H1 (cell line): ENCODE measurements at regions not wholly inside any gene's neighbourhood (a gene's known extent, or its start where the extent isn't known, plus 50 kb on each side); places are given as distances from the start of the nearest gene placed in this dataset.
"Not testable (repeated sequence)": the region's sequence is repeated elsewhere in the genome, so short reads cannot be mapped to it uniquely, and the experiment has no call there.

ENCODE experiments used
- EZH2 ChIP-seq: fragments of 200-600 bp; sonication (generic); IDR thresholded peaks from 2 replicates; pipeline ENCODE4 v1.7.1; 2012; ENCODE audit warnings: low read depth, mild to moderate bottlenecking, moderate library complexity, low read length, inconsistent platforms; ENCODE audit not compliant: severe bottlenecking
- JUN ChIP-seq: IDR thresholded peaks from 2 replicates; pipeline ENCODE4 v1.6.1; 2011; ENCODE audit warnings: low read depth, mild to moderate bottlenecking, improper control_type of control experiment, low read length
- PHF8 ChIP-seq: fragments of 200-600 bp; sonication (generic); conservative IDR thresholded peaks from 2 replicates; pipeline ENCODE4 v1.7.1; 2012; ENCODE audit warnings: low read depth, mild to moderate bottlenecking, inconsistent platforms, low read length, moderate library complexity
- SAP30 ChIP-seq: fragments of 300-600 bp; sonication (generic); IDR thresholded peaks from 2 replicates; pipeline ENCODE4 v1.7.1; 2012; ENCODE audit warnings: low read length, moderate library complexity, mild to moderate bottlenecking, inconsistent platforms; ENCODE audit not compliant: insufficient read depth, insufficient replicate concordance
- SRF ChIP-seq: IDR thresholded peaks from 2 replicates; pipeline ENCODE4 v1.6.1; 2011; ENCODE audit warnings: mild to moderate bottlenecking, low read depth, low read length, moderate library complexity
- TCF12 ChIP-seq: IDR thresholded peaks from 2 replicates; pipeline ENCODE4 v1.6.1; 2011; ENCODE audit warnings: low read depth, mild to moderate bottlenecking, low read length
- TF ChIP-seq, protein P1 (sequence below), 3 experiments: IDR thresholded peaks; 1 replicate in 2 of 3; 2 replicates in 1 of 3; pipeline versions ENCODE4 v1.5.1 to v1.6.1; 2011; ENCODE audit warnings: low read length in 3 of 3, mild to moderate bottlenecking in 3 of 3, inconsistent platforms in 2 of 3, low read depth in 1 of 3, moderate library complexity in 1 of 3; ENCODE audit not compliant: insufficient read depth in 1 of 3; ENCODE audit errors: control extremely low read depth in 1 of 3

- TF ChIP-seq EZH2, TCF12, JUN, PHF8, SRF, SAP30: not testable (repeated sequence)
- TF ChIP-seq, protein P1, sequence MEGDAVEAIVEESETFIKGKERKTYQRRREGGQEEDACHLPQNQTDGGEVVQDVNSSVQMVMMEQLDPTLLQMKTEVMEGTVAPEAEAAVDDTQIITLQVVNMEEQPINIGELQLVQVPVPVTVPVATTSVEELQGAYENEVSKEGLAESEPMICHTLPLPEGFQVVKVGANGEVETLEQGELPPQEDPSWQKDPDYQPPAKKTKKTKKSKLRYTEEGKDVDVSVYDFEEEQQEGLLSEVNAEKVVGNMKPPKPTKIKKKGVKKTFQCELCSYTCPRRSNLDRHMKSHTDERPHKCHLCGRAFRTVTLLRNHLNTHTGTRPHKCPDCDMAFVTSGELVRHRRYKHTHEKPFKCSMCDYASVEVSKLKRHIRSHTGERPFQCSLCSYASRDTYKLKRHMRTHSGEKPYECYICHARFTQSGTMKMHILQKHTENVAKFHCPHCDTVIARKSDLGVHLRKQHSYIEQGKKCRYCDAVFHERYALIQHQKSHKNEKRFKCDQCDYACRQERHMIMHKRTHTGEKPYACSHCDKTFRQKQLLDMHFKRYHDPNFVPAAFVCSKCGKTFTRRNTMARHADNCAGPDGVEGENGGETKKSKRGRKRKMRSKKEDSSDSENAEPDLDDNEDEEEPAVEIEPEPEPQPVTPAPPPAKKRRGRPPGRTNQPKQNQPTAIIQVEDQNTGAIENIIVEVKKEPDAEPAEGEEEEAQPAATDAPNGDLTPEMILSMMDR (IDR thresholded peaks at IDR 0.05; ENCODE audit: control extremely low read depth in 1 of 3, insufficient read depth in 1 of 3, low read depth in 1 of 3, low read length in 3 of 3) = not testable (repeated sequence)
These were observed 77.5 kb upstream of the DST start for GRCh38 chr6:56720202-56720601.
